Stimulated activated naive CD8-positive, alpha-beta T cell treated with anti-CD3 and anti-CD28 coated beads, Interleukin-15, Interleukin-2, amounts not matched to agents 100 ng/mL and 50 ng/mL, for 24 hours (primary cell): ENCODE measurements at regions not wholly inside any gene's neighbourhood (a gene's known extent, or its start where the extent isn't known, plus 50 kb on each side); places are given as distances from the start of the nearest gene placed in this dataset.
"Not testable (repeated sequence)": the region's sequence is repeated elsewhere in the genome, so short reads cannot be mapped to it uniquely, and the experiment has no call there.

ENCODE experiments used
- H3K27ac Mint-ChIP-seq: one replicate; pipeline ENCODE4 v1.8.0; 2021; ENCODE audit warnings: mild to moderate bottlenecking, mixed read lengths
- H3K27me3 Mint-ChIP-seq: one replicate; pipeline ENCODE4 v1.8.0; 2021; ENCODE audit warnings: mixed read lengths
- H3K36me3 Mint-ChIP-seq: one replicate; pipeline ENCODE4 v1.8.0; 2021; ENCODE audit warnings: low read depth, mixed read lengths
- H3K4me1 Mint-ChIP-seq: one replicate; pipeline ENCODE4 v1.8.0; 2021; ENCODE audit warnings: low read depth, mixed read lengths
- H3K4me3 Mint-ChIP-seq: one replicate; pipeline ENCODE4 v1.8.0; 2021; ENCODE audit warnings: mild to moderate bottlenecking, mixed read lengths
- H3K9me3 Mint-ChIP-seq: one replicate; pipeline ENCODE4 v1.8.0; 2021; ENCODE audit warnings: mixed read lengths

DNA sequence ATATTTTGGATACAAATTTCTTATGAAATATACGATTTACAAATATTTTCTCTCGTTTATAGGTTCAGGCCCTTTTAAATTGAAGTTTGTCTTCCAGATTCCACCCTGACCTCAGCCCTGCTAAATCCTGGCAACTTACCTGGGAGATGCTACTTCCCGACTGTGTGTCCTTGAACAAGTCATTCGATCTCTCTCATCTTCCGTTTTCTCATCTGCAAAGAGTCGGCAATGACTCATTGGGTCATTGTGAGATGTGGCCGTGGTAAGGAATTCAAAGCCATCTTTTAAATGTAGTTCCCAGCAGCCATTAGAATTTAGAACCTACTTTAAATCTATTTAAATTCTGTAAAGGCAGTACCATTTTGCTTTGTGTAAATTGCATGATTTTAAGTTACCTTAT, 72.5 kb downstream of the LHX2 start:
- H3K9me3 Mint-ChIP-seq, result peaks cover 9% of the 10 kb centered on the region
- no peak overlapping the region for H3K27ac Mint-ChIP-seq
- H3K36me3 Mint-ChIP-seq, result peaks cover 4% of the 10 kb centered on the region
- no peaks in the 10 kb centered on the region for H3K4me1 Mint-ChIP-seq
- H3K4me3 Mint-ChIP-seq, result no peak overlapping the region
- peaks cover 19% of the 10 kb centered on the region for H3K27me3 Mint-ChIP-seq

GRCh38 chr9:124087226-124087625, 75.7 kb downstream of the LHX2 start:
- Mint-ChIP-seq H3K27ac (no peak overlapping the region), H3K36me3 (peaks cover 4% of the 10 kb centered on the region), H3K4me3 (no peak overlapping the region), H3K9me3 (peaks cover 9% of the 10 kb centered on the region), H3K4me1 (no peaks in the 10 kb centered on the region), H3K27me3 (peaks cover 23% of the 10 kb centered on the region)

DNA sequence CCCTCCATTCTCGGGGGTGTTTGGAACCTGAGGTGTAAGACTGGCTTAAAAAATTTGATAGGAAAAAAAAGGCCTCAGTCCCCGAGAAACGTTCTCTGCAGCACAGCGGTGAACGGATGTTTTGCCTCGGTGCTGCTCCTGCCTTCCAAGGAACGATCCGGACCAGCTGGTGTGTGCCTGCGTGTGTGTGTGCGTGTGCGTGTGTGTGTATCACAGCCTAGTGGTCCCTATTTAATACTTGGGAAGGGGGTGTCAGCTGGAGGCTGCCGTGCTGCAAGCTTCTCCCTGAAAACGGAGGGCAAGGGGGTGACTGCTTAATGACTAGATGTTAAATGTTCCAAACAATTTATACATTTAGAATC, 76.9 kb downstream of the LHX2 start:
- Mint-ChIP-seq H3K9me3 (peaks cover 14% of the 10 kb centered on the region), H3K27me3 (peaks cover 21% of the 10 kb centered on the region), H3K27ac (no peak overlapping the region), H3K4me3 (no peak overlapping the region), H3K36me3 (peaks cover 4% of the 10 kb centered on the region), H3K4me1 (no peaks in the 10 kb centered on the region)

GRCh38 chr9:124089631-124090488, 78.3 kb downstream of the LHX2 start:
- not testable (repeated sequence) for H3K4me1 Mint-ChIP-seq, H3K4me3 Mint-ChIP-seq, H3K36me3 Mint-ChIP-seq, H3K27ac Mint-ChIP-seq
- Mint-ChIP-seq H3K27me3 (peaks cover 16% of the 10 kb centered on the region), H3K9me3 (peaks cover 14% of the 10 kb centered on the region)

- H3K27me3 Mint-ChIP-seq, result peaks cover 34% of the 10 kb centered on the region
- peaks cover 1% of the 10 kb centered on the region for H3K9me3 Mint-ChIP-seq
- H3K36me3 Mint-ChIP-seq, result no peaks in the 10 kb centered on the region
- no peak overlapping the region for H3K4me3 Mint-ChIP-seq
- H3K4me1 Mint-ChIP-seq, result no peaks in the 10 kb centered on the region
- no peak overlapping the region for H3K27ac Mint-ChIP-seq
Observed at GRCh38 chr9:124098141-124098905, 86.8 kb downstream of the LHX2 start.

- Mint-ChIP-seq H3K4me3 (no peak overlapping the region), H3K36me3 (no peaks in the 10 kb centered on the region), H3K9me3 (no peaks in the 10 kb centered on the region), H3K4me1 (no peaks in the 10 kb centered on the region), H3K27me3 (peaks cover 34% of the 10 kb centered on the region), H3K27ac (no peak overlapping the region)
Observed at GRCh38 chr9:124099860-124100259, 88.3 kb downstream of the LHX2 start.

DNA sequence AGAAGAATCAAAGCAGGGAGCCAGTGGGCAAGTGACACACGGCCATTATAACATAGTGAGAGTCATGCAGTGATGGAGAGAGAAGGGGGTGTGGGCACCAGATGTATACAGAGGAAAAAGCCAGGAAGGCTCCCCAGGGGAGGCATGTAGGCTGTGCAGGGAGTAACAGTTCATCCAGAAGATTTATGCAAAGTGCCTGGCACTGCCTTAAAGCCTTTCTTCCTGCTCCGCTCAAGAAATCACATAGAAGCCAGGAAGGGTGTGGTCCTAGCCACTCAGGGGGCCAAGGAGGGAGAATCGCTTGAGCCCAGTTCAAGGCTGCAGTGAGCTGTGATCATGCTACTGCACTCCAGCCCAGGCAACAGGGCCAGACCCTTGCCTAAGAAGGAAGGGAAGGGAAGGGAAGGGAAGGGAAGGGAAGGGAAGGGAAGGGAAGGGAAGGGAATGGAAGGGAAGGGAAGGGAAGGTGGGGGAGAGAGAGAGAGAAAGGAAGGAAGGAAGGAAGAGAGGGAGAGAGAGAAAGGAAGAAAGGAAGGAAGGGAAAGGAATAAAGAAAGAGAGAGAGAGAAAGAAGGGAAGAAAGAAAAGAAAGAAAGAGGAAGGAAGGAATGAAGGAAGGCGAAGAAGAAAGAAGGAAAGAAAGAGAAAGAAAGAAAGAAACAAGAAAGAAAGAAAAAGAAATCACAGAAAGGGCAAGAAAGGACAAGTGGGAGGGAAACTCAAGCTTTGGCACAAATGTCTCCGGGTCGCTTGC, 89.8 kb downstream of the LHX2 start:
- no peak overlapping the region for H3K4me3 Mint-ChIP-seq
- H3K36me3 Mint-ChIP-seq, result no peaks in the 10 kb centered on the region
- peaks cover 40% of the 10 kb centered on the region for H3K27me3 Mint-ChIP-seq
- no peaks in the 10 kb centered on the region for H3K9me3 Mint-ChIP-seq
- H3K27ac Mint-ChIP-seq, result no peak overlapping the region
- no peaks in the 10 kb centered on the region for H3K4me1 Mint-ChIP-seq

- Mint-ChIP-seq H3K4me3 (no peak overlapping the region), H3K27ac (no peak overlapping the region), H3K4me1 (no peaks in the 10 kb centered on the region), H3K36me3 (no peaks in the 10 kb centered on the region), H3K9me3 (no peaks in the 10 kb centered on the region), H3K27me3 (peaks cover 44% of the 10 kb centered on the region)
Observed at GRCh38 chr9:124101969-124102345, 90.4 kb downstream of the LHX2 start.

GRCh38 chr9:124102363-124102762, 90.8 kb downstream of the LHX2 start:
- H3K27me3 Mint-ChIP-seq, result peaks cover 42% of the 10 kb centered on the region
- H3K4me3 Mint-ChIP-seq, result no peak overlapping the region
- H3K27ac Mint-ChIP-seq, result no peak overlapping the region
- H3K9me3 Mint-ChIP-seq, result no peaks in the 10 kb centered on the region
- H3K4me1 Mint-ChIP-seq, result no peaks in the 10 kb centered on the region
- no peaks in the 10 kb centered on the region for H3K36me3 Mint-ChIP-seq

DNA sequence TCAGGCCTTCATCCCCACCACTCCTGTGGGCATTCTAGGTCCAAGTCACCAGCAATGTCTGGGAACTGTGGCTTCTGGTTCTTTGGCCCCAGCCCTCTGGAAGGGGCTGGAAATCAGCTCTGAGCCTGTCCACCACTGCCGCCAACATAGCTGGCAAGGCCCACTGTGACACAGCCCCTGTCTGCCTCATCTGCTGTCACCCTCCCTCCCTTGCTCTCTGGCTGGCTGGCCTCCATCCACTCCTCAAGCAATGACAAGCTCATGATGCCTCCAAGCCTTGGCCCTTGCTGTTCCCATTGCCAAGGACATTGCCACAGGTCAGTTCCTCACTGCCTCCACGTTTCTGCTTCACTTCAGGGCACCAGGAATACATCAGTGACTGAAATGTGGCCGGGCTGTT, 93.7 kb downstream of the LHX2 start:
- H3K4me1 Mint-ChIP-seq, result no peaks in the 10 kb centered on the region

DNA sequence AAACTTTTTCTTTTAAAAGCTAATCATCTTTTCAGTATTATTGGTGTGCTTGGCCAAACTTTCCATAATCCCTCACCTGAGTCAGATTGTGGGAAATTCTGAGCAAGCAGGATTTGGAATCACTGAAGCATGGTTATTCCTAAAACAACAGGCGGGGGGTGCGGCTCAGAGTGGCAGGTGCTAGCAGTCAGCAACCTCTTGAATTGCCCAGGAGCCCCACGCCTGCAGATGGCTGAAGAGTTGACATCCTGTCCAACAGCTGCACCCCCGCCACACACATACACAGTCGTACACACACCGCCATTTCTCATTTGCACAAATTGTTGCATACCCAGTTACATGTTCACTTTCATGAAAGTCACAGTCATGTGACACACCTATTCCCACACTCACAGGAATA, 96.6 kb downstream of the LHX2 start:
- Mint-ChIP-seq H3K27ac (no peak overlapping the region), H3K27me3 (peaks cover 37% of the 10 kb centered on the region), H3K4me3 (no peak overlapping the region), H3K36me3 (no peaks in the 10 kb centered on the region), H3K9me3 (peaks cover 5% of the 10 kb centered on the region), H3K4me1 (no peaks in the 10 kb centered on the region)

More for the DNA sequence above, 93.7 kb downstream of the LHX2 start:
- Mint-ChIP-seq H3K27me3 (peaks cover 40% of the 10 kb centered on the region), H3K4me3 (no peak overlapping the region), H3K27ac (no peak overlapping the region), H3K36me3 (no peaks in the 10 kb centered on the region), H3K9me3 (no peaks in the 10 kb centered on the region)

DNA sequence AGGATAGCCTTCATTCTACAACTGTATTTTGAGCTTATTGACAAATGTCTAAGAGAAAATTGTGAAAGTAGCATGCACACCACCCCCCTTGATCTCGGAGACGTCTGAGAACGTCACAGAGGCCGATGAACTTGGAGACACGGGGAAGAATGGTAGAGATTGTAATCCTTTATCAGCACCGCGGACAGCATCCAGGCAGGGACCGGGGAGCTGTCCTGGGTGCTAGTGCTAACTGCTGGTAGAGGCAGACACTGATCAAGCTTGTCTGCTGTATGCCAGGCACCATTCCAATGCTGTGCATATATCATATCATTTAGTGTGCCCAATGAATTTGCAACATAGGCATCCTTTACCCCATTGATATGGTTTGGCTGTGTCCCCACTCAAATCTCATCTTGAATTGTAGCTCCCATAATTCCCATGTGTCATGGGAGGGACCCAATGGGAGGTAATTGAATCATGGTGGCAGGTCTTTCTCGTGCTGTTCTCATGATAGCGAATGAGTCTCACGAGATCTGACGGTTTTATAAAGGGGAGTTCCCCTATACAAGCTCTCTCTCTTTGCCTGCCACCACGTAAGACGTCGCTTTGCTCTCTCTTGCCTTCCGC, 98.8 kb downstream of the LHX2 start:
- Mint-ChIP-seq H3K27me3 (peaks cover 49% of the 10 kb centered on the region), H3K36me3 (no peaks in the 10 kb centered on the region), H3K9me3 (peaks cover 5% of the 10 kb centered on the region), H3K4me1 (no peaks in the 10 kb centered on the region), H3K4me3 (no peak overlapping the region), H3K27ac (no peak overlapping the region)

GRCh38 chr9:124116683-124117363, 105.3 kb downstream of the LHX2 start:
- Mint-ChIP-seq H3K27ac (no peak overlapping the region), H3K27me3 (peaks cover 38% of the 10 kb centered on the region), H3K36me3 (no peaks in the 10 kb centered on the region), H3K4me1 (no peaks in the 10 kb centered on the region), H3K9me3 (peaks cover 4% of the 10 kb centered on the region), H3K4me3 (no peak overlapping the region)

- Mint-ChIP-seq H3K4me1 (no peaks in the 10 kb centered on the region), H3K9me3 (peaks cover 4% of the 10 kb centered on the region), H3K36me3 (no peaks in the 10 kb centered on the region), H3K4me3 (no peak overlapping the region), H3K27ac (no peak overlapping the region), H3K27me3 (peaks cover 30% of the 10 kb centered on the region)
Observed at GRCh38 chr9:124118894-124119293, 107.3 kb downstream of the LHX2 start.
